PC-9 (cell line): ENCODE measurements at regions not wholly inside any gene's neighbourhood (a gene's known extent, or its start where the extent isn't known, plus 50 kb on each side); places are given as distances from the start of the nearest gene placed in this dataset.

ENCODE experiments used
- BruUV-seq: library from RNA; stranded (reverse); fragments of 400-500 nt; replicated peaks from 2 replicates; lab custom pipeline; 2021; lab: Mats Ljungman, UMichigan
- CTCF ChIA-PET: fragments of 300-600 bp; sonication (Branson Sonifier 250); formaldehyde crosslinking; loops from one replicate; lab custom pipeline; 2022; ENCODE audit warnings: antibody characterized with exemption; lab: Charles Lee
- POLR2A ChIA-PET: fragments of 300-600 bp; sonication (Branson Sonifier 250); formaldehyde crosslinking; loops from one replicate; lab custom pipeline; 2022; ENCODE audit warnings: antibody characterized with exemption; ENCODE audit not compliant: unreplicated experiment; lab: Charles Lee
- DNase-seq, 2 experiments: peaks; one replicate each; pipeline versions ENCODE4 v3.0.0 to v3.0.0-alpha.2; 2015 to 2022; ENCODE audit warnings: mixed read lengths in 1 of 2
- H2AFZ ChIP-seq: fragments of 200-600 bp; sonication (generic); 2 replicates; pipeline ENCODE4 v1.8.1; 2017; ENCODE audit warnings: antibody characterized with exemption
- H3F3A ChIP-seq: fragments of 200-600 bp; sonication (generic); 2 replicates; pipeline ENCODE4 v1.8.1; 2017; ENCODE audit warnings: antibody characterized with exemption, mild to moderate bottlenecking, low read depth; ENCODE audit not compliant: insufficient read depth
- H3K27ac ChIP-seq: fragments of 200-600 bp; sonication (generic); 2 replicates; pipeline ENCODE4 v1.6.1; 2016; ENCODE audit warnings: mixed run types
- H3K27me3 ChIP-seq: fragments of 200-600 bp; sonication (generic); 2 replicates; pipeline ENCODE4 v1.6.1; 2016; ENCODE audit warnings: low read depth, mixed run types; ENCODE audit not compliant: insufficient read depth
- H3K36me3 ChIP-seq: fragments of 200-600 bp; sonication (generic); 2 replicates; pipeline ENCODE4 v1.6.1; 2016; ENCODE audit warnings: low read depth, mixed run types
- H3K4me1 ChIP-seq: fragments of 200-600 bp; sonication (generic); replicated peaks from 2 replicates; pipeline ENCODE4 v1.6.1; 2016; ENCODE audit warnings: mixed run types; ENCODE audit not compliant: insufficient read depth
- H3K4me2 ChIP-seq: fragments of 200-600 bp; sonication (generic); 2 replicates; pipeline ENCODE4 v1.6.1; 2017; ENCODE audit warnings: mixed run types
- H3K4me3 ChIP-seq: fragments of 200-600 bp; sonication (generic); 2 replicates; pipeline ENCODE4 v1.6.1; 2016; ENCODE audit warnings: mixed run types
- H3K79me2 ChIP-seq: fragments of 200-600 bp; sonication (generic); 2 replicates; pipeline ENCODE4 v1.6.1; 2017; ENCODE audit warnings: low read depth, mixed run types
- H3K9me2 ChIP-seq: fragments of 200-600 bp; sonication (generic); 2 replicates; pipeline ENCODE4 v1.8.1; 2017; ENCODE audit warnings: mild to moderate bottlenecking; ENCODE audit not compliant: insufficient read depth
- H3K9me3 ChIP-seq: fragments of 200-600 bp; sonication (generic); 2 replicates; pipeline ENCODE4 v1.8.1; 2016; ENCODE audit warnings: low read depth; ENCODE audit not compliant: insufficient read depth
- H4K20me1 ChIP-seq: fragments of 200-600 bp; sonication (generic); 2 replicates; pipeline ENCODE4 v1.8.1; 2017; ENCODE audit not compliant: insufficient read depth
- EZH2 ChIP-seq: fragments of 200-600 bp; sonication (generic); IDR thresholded peaks from 2 replicates; pipeline ENCODE4 v1.8.0; 2017; ENCODE audit warnings: antibody characterized with exemption, low read depth
- intact Hi-C: fragments of 100-400 bp; cut with micrococcal nuclease; formaldehyde crosslinking; loops from one replicate; pipeline ENCODE4 v1.10.0; 2022; ENCODE audit not compliant: unreplicated experiment
- TF ChIP-seq, protein P1 (sequence below): fragments of 200-600 bp; sonication (generic); conservative IDR thresholded peaks from 2 replicates; pipeline ENCODE4 v1.6.1; 2017; ENCODE audit warnings: mixed run types, antibody characterized with exemption, mild to moderate bottlenecking, moderate library complexity

DNA sequence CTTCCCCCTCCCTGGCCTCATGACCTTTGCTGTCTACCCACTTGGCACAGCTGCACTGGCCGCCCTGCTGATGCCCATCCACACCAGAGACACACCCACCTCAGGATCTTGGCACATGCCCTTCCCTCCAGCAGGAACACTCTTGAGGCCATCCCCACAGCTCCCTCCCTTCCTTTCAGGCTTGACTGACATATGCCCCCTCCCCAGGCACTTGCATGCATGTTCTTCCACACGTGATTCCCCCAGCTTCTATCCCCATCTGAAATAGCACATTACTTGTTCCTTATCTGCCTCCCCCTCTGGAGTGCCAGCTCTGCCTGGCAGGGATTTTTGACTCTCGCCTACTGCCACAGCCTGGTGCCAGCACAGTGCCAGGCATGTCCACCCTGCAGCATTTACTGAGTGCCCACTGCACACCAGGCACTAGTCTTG lies 98.5 kb upstream of the SLC25A33 start:
- Histone ChIP-seq H4K20me1 (no peaks in the 10 kb centered on the region), H3K36me3 (no peaks in the 10 kb centered on the region), H3K4me2 (no peak overlapping the region), H3K4me3 (no peak overlapping the region), H3K9me2 (no peaks in the 10 kb centered on the region), H3F3A (no peaks in the 10 kb centered on the region), H3K79me2 (no peaks in the 10 kb centered on the region), H2AFZ (no peak overlapping the region), H3K9me3 (no peaks in the 10 kb centered on the region), H3K27me3 (no peaks in the 10 kb centered on the region), H3K27ac (no peak overlapping the region), H3K4me1 (no peaks in the 10 kb centered on the region)
- no TSS peak for BruUV-seq
- CTCF ChIA-PET, result no interaction called here
- intact Hi-C loops, result no loop called here
- POLR2A ChIA-PET, result no interaction called here
- no peak for DNase-seq
- TF ChIP-seq, protein P1, sequence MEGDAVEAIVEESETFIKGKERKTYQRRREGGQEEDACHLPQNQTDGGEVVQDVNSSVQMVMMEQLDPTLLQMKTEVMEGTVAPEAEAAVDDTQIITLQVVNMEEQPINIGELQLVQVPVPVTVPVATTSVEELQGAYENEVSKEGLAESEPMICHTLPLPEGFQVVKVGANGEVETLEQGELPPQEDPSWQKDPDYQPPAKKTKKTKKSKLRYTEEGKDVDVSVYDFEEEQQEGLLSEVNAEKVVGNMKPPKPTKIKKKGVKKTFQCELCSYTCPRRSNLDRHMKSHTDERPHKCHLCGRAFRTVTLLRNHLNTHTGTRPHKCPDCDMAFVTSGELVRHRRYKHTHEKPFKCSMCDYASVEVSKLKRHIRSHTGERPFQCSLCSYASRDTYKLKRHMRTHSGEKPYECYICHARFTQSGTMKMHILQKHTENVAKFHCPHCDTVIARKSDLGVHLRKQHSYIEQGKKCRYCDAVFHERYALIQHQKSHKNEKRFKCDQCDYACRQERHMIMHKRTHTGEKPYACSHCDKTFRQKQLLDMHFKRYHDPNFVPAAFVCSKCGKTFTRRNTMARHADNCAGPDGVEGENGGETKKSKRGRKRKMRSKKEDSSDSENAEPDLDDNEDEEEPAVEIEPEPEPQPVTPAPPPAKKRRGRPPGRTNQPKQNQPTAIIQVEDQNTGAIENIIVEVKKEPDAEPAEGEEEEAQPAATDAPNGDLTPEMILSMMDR, result no peak
- no peak for TF ChIP-seq EZH2

- BruUV-seq, result no TSS peak
- Histone ChIP-seq H4K20me1 (no peaks in the 10 kb centered on the region), H3K9me2 (no peaks in the 10 kb centered on the region), H3K4me1 (no peaks in the 10 kb centered on the region), H3K4me2 (no peak overlapping the region), H3F3A (no peaks in the 10 kb centered on the region), H3K9me3 (no peaks in the 10 kb centered on the region), H3K4me3 (no peak overlapping the region), H3K27ac (no peak overlapping the region), H3K36me3 (no peaks in the 10 kb centered on the region), H3K27me3 (no peaks in the 10 kb centered on the region), H3K79me2 (no peaks in the 10 kb centered on the region), H2AFZ (no peak overlapping the region)
- intact Hi-C loops, result no loop called here
- ChIA-PET CTCF (no interaction called here), POLR2A (no interaction called here)
- DNase-seq, result no peak
- TF ChIP-seq, protein P1, result no peak
- TF ChIP-seq EZH2, result no peak
Observed at GRCh38 chr1:9441451-9442133, 97.7 kb upstream of the SLC25A33 start.

- intact Hi-C loops, result no loop called here
- no peak overlapping the region for H3K4me2 ChIP-seq
Observed at GRCh38 chr1:9442278-9442846, 96.9 kb upstream of the SLC25A33 start.

More at GRCh38 chr1:9442278-9442846, 96.9 kb upstream of the SLC25A33 start:
- POLR2A ChIA-PET, result no interaction called here
- DNase-seq, result no peak
- Histone ChIP-seq H3K27ac (no peak overlapping the region), H3K4me1 (no peaks in the 10 kb centered on the region), H3K9me3 (no peaks in the 10 kb centered on the region), H3K27me3 (no peaks in the 10 kb centered on the region), H2AFZ (no peak overlapping the region), H3K4me3 (no peak overlapping the region), H3K79me2 (no peaks in the 10 kb centered on the region), H4K20me1 (no peaks in the 10 kb centered on the region), H3F3A (no peaks in the 10 kb centered on the region), H3K9me2 (no peaks in the 10 kb centered on the region), H3K36me3 (no peaks in the 10 kb centered on the region)
- BruUV-seq, result no TSS peak
- CTCF ChIA-PET, result interaction anchor here (0.6 kb wide), 1 partner anchor 14 kb away, joined by 5 read pairs; no protein-coding TSS in a partner anchor
- TF ChIP-seq, protein P1, result no peak
- no peak for TF ChIP-seq EZH2
